ENCODE measurements at regions not wholly inside any gene's neighbourhood (a gene's known extent, or its start where the extent isn't known, plus 50 kb on each side); places are given as distances from the start of the nearest gene placed in this dataset.
A peak's percentile ranks its signal among the peaks of the same experiment; 100 is the strongest.

DNA sequence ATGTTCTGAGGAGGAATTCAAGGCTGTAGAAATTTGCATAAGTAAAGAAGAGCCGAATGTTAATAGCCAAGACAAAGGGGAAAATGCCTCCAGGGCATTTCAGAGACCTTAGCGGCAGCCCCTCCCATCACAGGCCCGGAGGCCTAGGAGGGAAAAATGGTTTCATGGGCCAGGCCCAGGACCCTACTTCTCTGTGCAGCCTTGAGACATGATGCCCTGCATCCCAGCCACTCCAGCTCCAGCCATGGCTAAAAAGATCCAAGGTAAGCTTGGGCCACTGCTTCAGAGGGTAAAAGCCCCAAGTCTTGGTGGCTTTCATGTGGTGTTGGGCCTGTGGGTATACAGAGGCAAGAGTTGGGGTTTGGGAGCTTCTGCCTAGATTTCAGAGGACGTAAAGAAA is 225.7 kb downstream of the ARHGAP12 start:
- no peak overlapping the region for H3K4me3 ChIP-seq
- no peaks in the 10 kb centered on the region for H3K27me3 ChIP-seq
- peaks cover 31% of the 10 kb centered on the region for H3K4me1 ChIP-seq
- no peaks in the 10 kb centered on the region for H3K36me3 ChIP-seq
- no peak overlapping the region for H3K27ac ChIP-seq
- no peak for DNase-seq
- peaks cover 7% of the 10 kb centered on the region for H3K9me3 ChIP-seq (replicated peaks)

DNA sequence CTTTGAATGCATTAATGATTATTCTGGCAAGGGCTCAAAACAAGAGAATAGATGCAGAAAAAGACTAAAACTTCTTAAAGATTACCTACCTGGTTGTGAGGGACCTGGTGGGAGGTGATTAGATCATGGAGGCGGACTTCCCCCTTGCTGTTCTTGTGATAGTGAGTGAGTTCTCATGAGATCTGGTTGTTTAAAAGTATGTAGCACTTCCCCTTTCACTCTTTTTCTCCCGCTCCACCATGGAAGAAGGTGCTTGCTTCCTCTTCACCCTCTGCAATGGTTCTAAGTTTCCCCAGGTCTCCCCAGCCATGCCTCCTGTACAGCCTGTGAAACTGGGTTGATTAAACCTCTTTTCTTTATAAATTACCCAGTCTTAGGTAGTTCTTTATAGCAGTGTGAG is 226.6 kb downstream of the ARHGAP12 start:
- Histone ChIP-seq H3K4me1 (peaks cover 33% of the 10 kb centered on the region), H3K36me3 (no peaks in the 10 kb centered on the region)
- DNase-seq, result no peak

DNA sequence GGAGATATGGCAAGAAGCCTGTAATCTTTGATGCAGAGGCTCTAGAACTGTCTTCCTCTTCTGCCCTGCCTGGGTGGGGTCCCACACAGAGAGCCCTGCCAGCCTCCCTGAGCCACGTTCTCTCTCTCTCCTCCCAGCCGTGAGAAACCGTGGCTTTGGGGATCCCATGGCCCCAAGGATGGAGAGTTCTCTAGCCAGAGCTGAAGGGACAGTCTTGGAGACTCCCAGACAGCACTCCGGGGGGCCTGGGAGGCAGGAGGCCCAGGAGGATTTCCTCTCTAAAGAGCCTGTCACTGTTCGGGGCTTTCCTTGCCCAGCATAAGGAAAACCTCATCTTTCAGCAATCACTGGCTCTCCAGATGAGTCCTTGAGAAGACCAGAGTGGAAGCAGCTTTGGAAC is 227.1 kb downstream of the ARHGAP12 start:
- Histone ChIP-seq H3K27me3 (no peaks in the 10 kb centered on the region), H3K36me3 (no peaks in the 10 kb centered on the region), H3K27ac (peak overlapping the region; percentile 44), H3K9me3 (replicated peaks) (peaks cover 7% of the 10 kb centered on the region), H3K4me3 (no peak overlapping the region), H3K4me1 (peaks cover 36% of the 10 kb centered on the region)
- peak; percentile 19 to 39 for DNase-seq

More for the DNA sequence above, 226.6 kb downstream of the ARHGAP12 start:
- peak overlapping the region; percentile 44; the same call in 1 of the 2 replicates for H3K27ac ChIP-seq
- peaks cover 7% of the 10 kb centered on the region for H3K9me3 ChIP-seq (replicated peaks)
- no peak overlapping the region for H3K4me3 ChIP-seq
- H3K27me3 ChIP-seq, result no peaks in the 10 kb centered on the region

DNA sequence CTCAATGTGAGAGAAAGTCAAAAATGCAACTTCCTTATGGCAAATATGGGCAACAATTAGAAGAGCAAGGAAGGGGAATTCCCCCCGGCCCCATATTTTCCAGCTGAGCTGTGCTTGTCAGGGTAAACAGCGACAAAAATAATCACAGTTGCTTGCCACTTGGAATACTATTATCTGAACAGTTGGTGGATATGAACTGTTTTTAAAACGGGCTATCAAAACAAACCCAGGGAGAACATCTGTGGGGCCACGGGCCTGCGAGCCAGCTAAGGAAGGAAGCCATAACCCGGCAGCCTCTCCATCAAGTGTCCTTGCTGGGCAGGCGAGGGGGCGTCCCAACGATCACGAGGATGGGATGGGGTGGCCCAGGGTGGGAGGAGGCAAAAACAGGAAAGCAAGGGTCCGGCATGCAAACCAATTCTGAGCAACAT is 228.4 kb downstream of the ARHGAP12 start:
- no peak for DNase-seq
- Histone ChIP-seq H3K4me1 (peaks cover 36% of the 10 kb centered on the region), H3K27ac (peak overlapping the region; percentile 44; the same call in 1 of the 2 replicates)

DNA sequence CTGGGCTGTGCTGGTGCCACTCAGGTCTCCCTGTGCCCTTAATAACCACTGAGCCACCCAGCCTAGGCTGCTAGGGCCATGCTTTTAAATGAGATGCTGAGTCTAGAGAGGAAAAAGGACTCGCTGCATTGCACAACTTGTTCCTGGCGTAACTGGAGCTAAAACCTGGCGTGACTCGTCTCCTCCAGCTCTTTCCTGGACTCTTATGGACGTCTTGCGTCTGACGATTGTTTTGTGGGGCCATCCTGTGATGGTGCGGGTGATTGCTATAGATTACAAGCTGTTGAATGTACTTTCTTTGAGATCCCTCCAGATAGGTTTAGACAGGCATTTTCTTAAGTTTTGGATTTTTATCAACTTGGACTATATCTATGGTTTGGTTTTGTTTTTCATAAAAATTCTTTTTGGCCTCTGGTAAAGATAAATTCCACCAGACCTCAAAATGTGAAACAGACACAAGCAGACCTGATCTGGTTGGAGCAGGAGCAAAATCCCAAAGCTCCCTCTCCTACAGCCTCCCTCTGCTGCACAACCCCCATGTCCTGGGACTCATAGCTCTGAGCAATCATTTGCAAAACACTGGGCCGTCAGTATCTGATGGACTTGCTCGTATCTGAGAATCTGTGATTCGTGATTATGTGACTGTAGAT is 230.3 kb downstream of the ARHGAP12 start:
- Histone ChIP-seq H3K4me3 (peak overlapping the region; percentile 52), H3K27me3 (no peaks in the 10 kb centered on the region), H3K4me1 (peaks cover 36% of the 10 kb centered on the region), H3K9me3 (replicated peaks) (peaks cover 7% of the 10 kb centered on the region), H3K36me3 (no peaks in the 10 kb centered on the region), H3K27ac (peak overlapping the region; percentile 91)
- DNase-seq, result no peak

More for the DNA sequence above, 228.4 kb downstream of the ARHGAP12 start:
- Histone ChIP-seq H3K4me3 (no peak overlapping the region), H3K27me3 (no peaks in the 10 kb centered on the region), H3K9me3 (replicated peaks) (peaks cover 7% of the 10 kb centered on the region), H3K36me3 (no peaks in the 10 kb centered on the region)

DNA sequence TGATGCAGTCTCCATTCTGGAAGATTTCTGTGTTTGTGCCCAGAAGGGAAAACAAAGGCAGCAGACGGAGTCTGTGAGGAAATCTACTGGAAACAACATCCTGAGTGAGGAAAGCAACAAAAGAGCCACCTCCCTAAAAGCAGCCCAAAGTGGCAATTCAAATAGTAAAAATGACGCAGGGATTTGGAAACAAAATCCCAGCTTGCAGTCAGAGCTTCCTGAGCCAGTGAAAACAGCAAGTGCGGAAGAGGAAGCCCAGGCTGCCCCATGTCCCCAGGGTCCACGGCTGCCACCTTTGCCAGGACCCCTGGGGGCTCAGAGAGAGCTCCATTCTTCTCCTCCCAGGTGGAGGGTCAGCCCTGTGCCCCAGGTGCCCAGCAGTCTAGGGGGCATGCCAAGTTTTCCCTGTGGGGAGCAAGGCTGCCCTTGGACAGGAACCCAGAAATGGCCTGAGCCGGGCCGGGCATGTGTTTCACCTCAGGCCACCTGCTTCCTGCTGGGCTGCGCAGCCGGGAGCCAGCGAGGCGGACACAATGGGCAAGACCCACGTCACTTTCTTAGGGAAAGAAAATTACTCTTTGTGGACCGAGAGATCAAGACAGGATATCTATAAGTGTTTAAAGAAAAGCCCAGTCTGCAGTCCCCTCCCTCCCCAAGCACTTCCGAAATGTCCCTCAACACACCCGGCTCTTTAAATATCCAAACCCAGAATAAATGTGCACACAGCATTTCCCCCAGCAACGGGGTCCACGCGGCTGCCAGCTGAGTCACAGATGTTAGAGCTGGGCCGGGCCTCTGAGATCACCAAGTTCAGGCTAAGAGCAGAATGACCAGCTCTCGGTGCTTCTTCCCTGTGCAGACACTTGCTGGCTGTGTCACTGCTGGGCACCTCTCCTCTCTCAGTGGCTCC is 231.1 kb downstream of the ARHGAP12 start:
- DNase-seq, result peak; percentile 81 to 82
- Histone ChIP-seq H3K4me1 (peaks cover 36% of the 10 kb centered on the region), H3K4me3 (peak overlapping the region; percentile 52)

DNA sequence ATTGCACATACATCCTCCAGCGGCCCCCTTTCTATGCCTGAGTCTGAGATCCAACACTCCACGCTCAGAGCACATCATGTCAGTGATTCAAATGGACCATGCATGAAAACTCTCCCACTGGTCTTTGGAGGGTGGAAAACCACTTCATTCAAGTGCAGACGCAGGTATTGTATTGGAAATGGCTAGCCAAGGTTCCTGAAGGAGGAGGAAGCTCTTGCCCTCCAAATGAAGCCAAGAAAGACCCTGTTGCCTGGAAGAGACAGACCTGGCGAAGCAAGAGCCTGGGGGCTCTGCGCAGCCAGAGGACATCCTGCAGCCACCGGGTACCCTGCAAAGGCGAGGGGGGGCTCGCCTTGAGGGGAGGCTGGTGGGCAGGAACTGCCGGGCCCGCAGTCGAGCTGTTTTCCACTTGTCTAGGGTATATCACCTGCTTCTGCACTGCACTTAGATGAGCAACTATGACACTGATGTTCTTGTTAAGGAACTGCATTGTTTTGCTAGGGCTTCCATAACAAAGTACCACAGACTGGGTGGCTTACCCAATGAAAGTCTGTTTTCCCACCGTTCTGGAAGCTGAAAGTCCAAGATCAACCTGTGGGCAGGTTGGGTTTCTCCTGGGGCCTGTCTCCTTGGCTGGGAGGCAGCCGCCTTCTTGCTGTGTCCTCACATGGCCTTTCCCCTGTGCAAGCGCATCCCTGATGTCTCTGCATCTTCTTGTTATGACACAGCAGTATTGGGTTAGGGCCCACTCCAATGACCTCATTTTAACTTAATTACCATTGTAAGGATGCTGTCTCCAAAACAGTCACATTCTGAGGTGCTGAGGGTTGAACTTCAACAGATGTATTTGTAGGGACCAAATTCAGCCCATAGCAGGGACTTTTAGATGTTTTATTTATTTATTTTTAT is 233.4 kb downstream of the ARHGAP12 start:
- H3K4me3 ChIP-seq, result no peak overlapping the region
- H3K27me3 ChIP-seq, result no peaks in the 10 kb centered on the region
- DNase-seq, result no peak
- H3K9me3 ChIP-seq (replicated peaks), result peaks cover 13% of the 10 kb centered on the region
- no peaks in the 10 kb centered on the region for H3K36me3 ChIP-seq
- H3K4me1 ChIP-seq, result peaks cover 19% of the 10 kb centered on the region
- H3K27ac ChIP-seq, result no peak overlapping the region

More for the DNA sequence above, 231.1 kb downstream of the ARHGAP12 start:
- Histone ChIP-seq H3K36me3 (no peaks in the 10 kb centered on the region), H3K27me3 (no peaks in the 10 kb centered on the region), H3K27ac (peak overlapping the region; percentile 91), H3K9me3 (replicated peaks) (peaks cover 4% of the 10 kb centered on the region)

DNA sequence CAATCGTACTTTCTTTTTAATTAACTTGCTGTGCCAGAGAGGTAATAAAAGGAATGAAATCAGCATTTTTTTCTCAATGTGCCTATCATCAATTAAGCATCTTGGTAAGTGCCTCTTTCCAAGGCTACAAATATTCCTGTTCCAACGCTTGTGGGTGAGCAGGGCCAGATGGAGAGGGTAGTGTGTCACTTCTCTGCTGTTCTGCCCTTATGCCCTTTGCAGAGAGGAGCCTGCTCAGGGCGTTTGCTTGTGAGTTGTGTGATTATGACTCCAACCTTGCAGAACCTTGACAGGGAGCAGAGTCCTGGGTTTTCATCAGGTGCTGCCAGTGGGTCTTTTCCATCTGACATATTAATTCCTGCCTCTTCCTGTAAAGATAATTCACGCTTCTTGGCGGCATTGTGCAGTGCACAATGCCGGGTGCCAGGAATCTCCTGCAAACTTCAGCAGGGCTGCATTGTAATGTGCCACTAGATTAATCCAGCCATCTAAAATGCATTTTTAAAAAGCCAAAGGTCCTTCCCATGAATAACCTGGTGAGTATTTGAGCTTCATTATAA is 234.4 kb downstream of the ARHGAP12 start:
- no peak for DNase-seq
- peaks cover 15% of the 10 kb centered on the region for H3K4me1 ChIP-seq

DNA sequence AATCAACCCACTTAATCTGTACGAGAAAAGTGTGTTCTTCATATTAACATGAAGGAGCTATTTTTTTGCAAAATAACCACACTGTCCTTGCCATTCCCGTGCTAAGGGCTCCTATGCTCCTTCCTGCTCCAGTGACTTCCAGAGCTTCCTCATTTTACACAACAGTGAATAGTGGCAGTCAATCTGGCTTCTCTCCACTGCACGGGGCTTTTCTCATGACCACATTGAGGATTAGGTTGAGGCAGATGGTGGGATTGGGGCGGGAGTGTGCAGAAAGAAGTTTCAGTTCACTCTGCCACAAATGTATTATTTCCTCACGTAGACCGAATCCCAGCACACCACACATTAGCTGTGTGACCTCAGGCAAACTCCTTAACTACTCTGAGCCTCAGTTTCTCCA is 235.1 kb downstream of the ARHGAP12 start:
- peak; percentile 40 to 67 for DNase-seq
- peaks cover 24% of the 10 kb centered on the region for H3K9me3 ChIP-seq (replicated peaks)
- no peak overlapping the region for H3K27ac ChIP-seq
- no peak overlapping the region for H3K4me3 ChIP-seq
- no peaks in the 10 kb centered on the region for H3K27me3 ChIP-seq
- H3K36me3 ChIP-seq, result no peaks in the 10 kb centered on the region
- H3K4me1 ChIP-seq, result peaks cover 11% of the 10 kb centered on the region

More for the DNA sequence above, 234.4 kb downstream of the ARHGAP12 start:
- H3K9me3 ChIP-seq (replicated peaks), result peaks cover 20% of the 10 kb centered on the region
- no peaks in the 10 kb centered on the region for H3K27me3 ChIP-seq
- no peaks in the 10 kb centered on the region for H3K36me3 ChIP-seq
- no peak overlapping the region for H3K27ac ChIP-seq
- H3K4me3 ChIP-seq, result no peak overlapping the region

DNA sequence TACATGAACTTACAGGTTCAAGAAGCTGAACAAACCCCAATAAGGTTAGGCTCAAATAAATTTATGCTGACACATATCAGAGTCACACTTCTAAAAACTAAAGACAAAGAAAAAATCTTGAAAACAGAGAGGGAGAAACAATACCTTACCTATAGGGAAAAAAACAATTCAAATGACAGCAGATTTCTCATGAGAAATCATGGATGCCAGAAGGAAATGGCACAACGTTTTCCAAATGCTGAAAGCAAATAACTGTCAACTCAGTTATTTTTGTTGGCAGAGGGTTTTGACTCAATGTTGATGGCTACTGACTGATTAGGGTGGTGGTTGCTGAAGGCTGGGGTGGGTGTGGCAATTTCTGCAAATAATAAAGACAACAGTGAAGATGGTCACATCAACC is 239.4 kb downstream of the ARHGAP12 start:
- no peaks in the 10 kb centered on the region for H3K36me3 ChIP-seq
- H3K4me1 ChIP-seq, result no peaks in the 10 kb centered on the region; the same call in 1 of the 2 replicates
- H3K4me3 ChIP-seq, result no peak overlapping the region
- peaks cover 40% of the 10 kb centered on the region for H3K9me3 ChIP-seq (replicated peaks)
- no peak overlapping the region for H3K27ac ChIP-seq
- H3K27me3 ChIP-seq, result no peaks in the 10 kb centered on the region
- no peak for DNase-seq

DNA sequence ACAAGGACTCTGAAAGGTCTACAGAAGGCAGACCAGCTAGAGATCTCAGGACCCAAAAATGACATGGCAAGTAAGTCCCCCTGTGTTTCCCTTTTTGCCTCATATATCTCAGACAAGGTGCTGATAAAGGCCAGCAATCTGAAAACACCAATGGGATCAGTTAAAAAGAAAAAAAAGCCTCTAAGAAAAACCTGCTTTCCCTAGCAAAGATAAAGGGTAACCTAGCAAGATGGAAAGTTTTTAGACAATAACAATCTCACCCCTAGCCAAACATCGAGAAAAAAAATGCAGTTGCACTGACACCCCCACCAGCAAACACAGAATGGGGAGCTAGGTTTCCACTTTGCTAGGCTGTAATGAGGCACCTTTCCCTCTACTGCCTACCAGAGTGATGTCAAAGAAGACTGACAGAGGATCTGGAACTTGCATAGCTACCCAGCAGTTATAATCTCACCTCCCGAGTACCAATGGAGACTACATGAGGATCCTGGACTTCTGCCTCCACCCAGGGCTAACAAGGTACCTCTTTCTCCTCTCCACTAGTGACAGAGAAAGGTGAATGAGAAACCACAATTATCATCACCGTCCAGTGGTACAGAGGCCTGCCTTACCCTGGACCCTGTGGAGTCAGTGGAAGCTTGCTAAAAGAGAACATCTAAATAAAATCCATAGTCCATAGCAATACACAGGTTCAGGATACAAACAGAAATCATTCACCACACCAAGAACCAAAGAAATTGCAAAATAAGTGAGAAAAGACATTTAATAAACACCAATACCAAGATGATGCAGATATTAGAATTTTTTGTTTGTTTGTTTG is 240.8 kb downstream of the ARHGAP12 start:
- no peak overlapping the region for H3K4me3 ChIP-seq

DNA sequence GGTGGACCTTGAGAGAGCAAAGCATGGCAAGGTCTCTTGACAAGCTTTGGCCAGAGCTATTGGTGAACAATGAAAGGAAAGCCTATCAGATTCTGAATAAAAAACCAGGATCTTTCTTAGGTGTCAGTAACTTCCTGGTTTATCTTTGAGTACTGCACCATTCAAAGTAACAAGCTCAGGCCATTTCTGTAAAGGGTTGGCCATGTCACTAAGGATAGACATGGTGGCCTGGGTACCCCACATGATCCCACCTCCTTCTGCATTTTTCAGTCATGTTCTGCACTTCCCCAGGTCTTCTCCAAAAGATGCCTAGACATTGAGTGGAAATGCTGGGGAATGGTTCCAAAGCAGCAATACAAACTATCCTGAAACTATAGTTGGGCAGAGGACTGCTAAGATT is 242.0 kb downstream of the ARHGAP12 start:
- peaks cover 47% of the 10 kb centered on the region for H3K9me3 ChIP-seq (replicated peaks)
- no peak for DNase-seq

More for the DNA sequence above, 240.8 kb downstream of the ARHGAP12 start:
- no peaks in the 10 kb centered on the region for H3K36me3 ChIP-seq
- no peaks in the 10 kb centered on the region for H3K27me3 ChIP-seq
- DNase-seq, result no peak
- H3K9me3 ChIP-seq (replicated peaks), result peaks cover 51% of the 10 kb centered on the region
- H3K27ac ChIP-seq, result no peak overlapping the region
- H3K4me1 ChIP-seq, result no peaks in the 10 kb centered on the region

DNA sequence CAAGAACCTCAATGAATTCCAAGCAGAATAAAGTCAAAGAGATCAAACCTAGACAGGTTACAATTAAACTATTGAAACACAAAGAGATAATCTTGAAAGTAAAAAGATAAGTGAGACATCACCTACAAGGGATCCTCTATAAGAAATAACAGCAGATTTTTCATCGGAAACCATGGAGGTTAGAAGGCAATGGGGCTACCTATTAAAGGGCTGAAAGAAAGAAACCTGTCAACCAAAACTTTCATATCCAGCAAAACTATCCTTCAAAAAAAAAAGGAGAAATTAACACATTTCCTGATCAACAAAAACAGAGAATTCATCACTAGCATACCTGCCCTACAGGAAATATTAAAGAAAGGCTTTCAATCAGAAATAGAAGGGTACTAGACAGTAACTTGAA is 244.9 kb downstream of the ARHGAP12 start:
- Histone ChIP-seq H3K27ac (no peak overlapping the region), H3K4me1 (no peaks in the 10 kb centered on the region), H3K9me3 (replicated peaks) (peaks cover 31% of the 10 kb centered on the region), H3K36me3 (no peaks in the 10 kb centered on the region), H3K27me3 (no peaks in the 10 kb centered on the region), H3K4me3 (no peak overlapping the region)
- peak in 1 of 2 experiments; percentile 57 for DNase-seq

More for the DNA sequence above, 242.0 kb downstream of the ARHGAP12 start:
- H3K27ac ChIP-seq, result no peak overlapping the region
- no peaks in the 10 kb centered on the region for H3K4me1 ChIP-seq
- no peaks in the 10 kb centered on the region for H3K27me3 ChIP-seq
- H3K4me3 ChIP-seq, result no peak overlapping the region
- no peaks in the 10 kb centered on the region for H3K36me3 ChIP-seq
